Prostate gland (tissue), 2 donors: ENCODE measurements at regions not wholly inside any gene's neighbourhood (a gene's known extent, or its start where the extent isn't known, plus 50 kb on each side); places are given as distances from the start of the nearest gene placed in this dataset.

Experiments used
- CTCF ChIP-seq, 4 experiments: fragments of 200-600 bp in 2 of 4; fragments of 450-650 bp in 2 of 4; sonication (generic) in 2 of 4; IDR thresholded peaks; 1 replicate in 3 of 4; 2 replicates in 1 of 4; pipeline ENCODE4 v1.5.1; 2016 to 2019; ENCODE audit warnings: antibody characterized with exemption in 4 of 4, mild to moderate bottlenecking in 2 of 4, moderate library complexity in 2 of 4
- POLR2A ChIP-seq: fragments of 450-650 bp; IDR thresholded peaks from one replicate; pipeline ENCODE4 v1.6.1; 2016; ENCODE audit warnings: antibody characterized with exemption, mild to moderate bottlenecking
- POLR2AphosphoS5 ChIP-seq: sonication (generic); formaldehyde crosslinking; IDR thresholded peaks from one replicate; pipeline ENCODE4 v1.6.1; 2017; ENCODE audit warnings: antibody characterized with exemption

- TF ChIP-seq POLR2AphosphoS5 (no peak), CTCF (IDR thresholded peaks at IDR 0.05) (no peak), POLR2A (no peak)
Observed at GRCh38 chr14:76927971-76928700, 100.4 kb downstream of the IRF2BPL start.
